GM12878 (cell line): ENCODE measurements at regions not wholly inside any gene's neighbourhood (a gene's known extent, or its start where the extent isn't known, plus 50 kb on each side); places are given as distances from the start of the nearest gene placed in this dataset.

Experiments
- CBX5 ChIP-seq: sonication (generic); IDR thresholded peaks from 2 replicates; pipeline ENCODE4 v1.6.1; 2016; ENCODE audit warnings: low read depth, moderate library complexity, mild to moderate bottlenecking, inconsistent platforms
- E2F8 ChIP-seq: fragments of 450-650 bp; IDR thresholded peaks from 2 replicates; pipeline ENCODE4 v1.6.1; 2018; ENCODE audit warnings: mild to moderate bottlenecking, low read depth, moderate library complexity; ENCODE audit not compliant: partially characterized antibody
- E4F1 ChIP-seq: fragments of 450-650 bp; IDR thresholded peaks from 2 replicates; pipeline ENCODE4 v1.6.1; 2018; ENCODE audit warnings: borderline replicate concordance, mild to moderate bottlenecking; ENCODE audit not compliant: partially characterized antibody
- KDM1A ChIP-seq: fragments of 200-600 bp; sonication (generic); IDR thresholded peaks from 2 replicates; pipeline ENCODE4 v1.6.1; 2016; ENCODE audit warnings: borderline replicate concordance
- NKRF ChIP-seq: fragments of 450-650 bp; conservative IDR thresholded peaks from 2 replicates; pipeline ENCODE4 v1.6.1; 2017; ENCODE audit warnings: mild to moderate bottlenecking, moderate library complexity
- PAX5 ChIP-seq: IDR thresholded peaks from 2 replicates; pipeline ENCODE4 v1.6.1; 2011; ENCODE audit warnings: low read depth, low read length, borderline replicate concordance
- RCOR1 ChIP-seq: conservative IDR thresholded peaks from 2 replicates; pipeline ENCODE4 v1.6.1; 2012; ENCODE audit warnings: low read depth, low read length, improper control_type of control experiment
- SUPT20H ChIP-seq: IDR thresholded peaks from 2 replicates; pipeline ENCODE4 v1.6.1; 2011; ENCODE audit warnings: low read depth, mild to moderate bottlenecking, low read length, moderate library complexity, borderline replicate concordance; ENCODE audit not compliant: control insufficient read depth
- TARDBP ChIP-seq: IDR thresholded peaks from 2 replicates; pipeline ENCODE4 v1.6.1; 2016; ENCODE audit warnings: borderline replicate concordance
- USF2 ChIP-seq: IDR thresholded peaks from 2 replicates; pipeline ENCODE4 v1.6.1; 2011; ENCODE audit warnings: low read depth, low read length, improper control_type of control experiment, borderline replicate concordance
- YY1 ChIP-seq: IDR thresholded peaks from 2 replicates; pipeline ENCODE4 v1.6.1; 2011; ENCODE audit warnings: low read depth, mild to moderate bottlenecking, low read length
- ZNF24 ChIP-seq: fragments of 450-650 bp; IDR thresholded peaks from 2 replicates; pipeline ENCODE4 v1.6.1; 2017; ENCODE audit warnings: antibody characterized with exemption, mild to moderate bottlenecking
- ZNF687 ChIP-seq: fragments of 450-650 bp; IDR thresholded peaks from 2 replicates; pipeline ENCODE4 v1.6.1; 2017; ENCODE audit warnings: mild to moderate bottlenecking, moderate library complexity

GRCh38 chr6:34638834-34639736, 57.5 kb downstream of the ILRUN start (continued):
- TF ChIP-seq E4F1 = no peak
- no peak for TF ChIP-seq RCOR1
- 0 out of 2 replicates have a peak, but pooled peaks have one; percentile 15 for TF ChIP-seq YY1
- no peak for TF ChIP-seq USF2
- TF ChIP-seq ZNF687 = peak; percentile 34
- no peak for TF ChIP-seq E2F8
- no peak for TF ChIP-seq CBX5
- no peak; the same call in 1 of the 2 replicates for TF ChIP-seq PAX5
- no peak for TF ChIP-seq TARDBP
- no peak for TF ChIP-seq KDM1A
- TF ChIP-seq ZNF24 = no peak
- no peak for TF ChIP-seq SUPT20H
- TF ChIP-seq NKRF = no peak
